Endodermal cell (in vitro differentiated cells): ENCODE measurements at regions not wholly inside any gene's neighbourhood (a gene's known extent, or its start where the extent isn't known, plus 50 kb on each side); places are given as distances from the start of the nearest gene placed in this dataset.

Source experiments
- DNase-seq: peaks from one replicate; pipeline ENCODE4 v3.0.0-alpha.2; 2017
- H3K27ac ChIP-seq: 2 replicates; pipeline ENCODE4 v1.5.1; 2013; ENCODE audit warnings: mild to moderate bottlenecking, low read depth, low read length, moderate library complexity
- H3K27me3 ChIP-seq: 2 replicates; pipeline ENCODE4 v1.6.1; 2013; ENCODE audit warnings: mild to moderate bottlenecking, low read length, moderate library complexity; ENCODE audit not compliant: insufficient read depth, control insufficient read depth, poor library complexity, severe bottlenecking
- H3K36me3 ChIP-seq: 2 replicates; pipeline ENCODE4 v1.7.0; 2013; ENCODE audit warnings: mild to moderate bottlenecking, low read length, moderate library complexity; ENCODE audit not compliant: control insufficient read depth, insufficient read depth
- H3K4me1 ChIP-seq: one replicate; pipeline ENCODE4 v1.7.0; 2013; ENCODE audit warnings: low read length; ENCODE audit not compliant: control insufficient read depth, insufficient read depth
- H3K4me3 ChIP-seq: 2 replicates; pipeline ENCODE4 v1.5.1; 2013; ENCODE audit warnings: mild to moderate bottlenecking, low read length, moderate library complexity
- H3K9ac ChIP-seq: 2 replicates; pipeline ENCODE4 v1.6.1; 2013; ENCODE audit warnings: mild to moderate bottlenecking, low read length, moderate library complexity; ENCODE audit not compliant: poor library complexity, severe bottlenecking; ENCODE audit errors: extremely low read depth
- H3K9me3 ChIP-seq: 2 replicates; pipeline ENCODE4 v1.6.1; 2013; ENCODE audit warnings: mild to moderate bottlenecking, low read length, moderate library complexity; ENCODE audit not compliant: control insufficient read depth
- H3K27ac Mint-ChIP-seq: 2 replicates; pipeline ENCODE4 v1.8.0; 2020; ENCODE audit warnings: mixed read lengths
- H3K27me3 Mint-ChIP-seq: 2 replicates; pipeline ENCODE4 v1.8.0; 2021; ENCODE audit warnings: mild to moderate bottlenecking, mixed read lengths; ENCODE audit not compliant: insufficient read depth
- H3K36me3 Mint-ChIP-seq: 2 replicates; pipeline ENCODE4 v1.8.0; 2020; ENCODE audit warnings: low read depth, mixed read lengths
- H3K4me1 Mint-ChIP-seq: 2 replicates; pipeline ENCODE4 v1.8.0; 2020; ENCODE audit warnings: mixed read lengths
- H3K4me3 Mint-ChIP-seq: 2 replicates; pipeline ENCODE4 v1.8.0; 2020; ENCODE audit warnings: mild to moderate bottlenecking, moderate library complexity, mixed read lengths
- H3K9me3 Mint-ChIP-seq: 2 replicates; pipeline ENCODE4 v1.8.0; 2020; ENCODE audit warnings: mild to moderate bottlenecking, mixed read lengths
- WGBS, 2 experiments: methylation state at CpG; one replicate each; pipeline versions ENCODE4 v1.1.5 to v1.1.7; 2013; ENCODE audit warnings: missing lambda C conversion rate in 2 of 2, mixed read lengths in 1 of 2; ENCODE audit not compliant: insufficient coverage in 1 of 2, insufficient read length in 1 of 2; 5-methylcytosine and 5-hydroxymethylcytosine counted together
- TF ChIP-seq, protein P1 (sequence below): fragments of 200-600 bp; sonication (generic); conservative IDR thresholded peaks from 2 replicates; pipeline ENCODE4 v1.5.0; 2021; ENCODE audit warnings: antibody characterized with exemption, mild to moderate bottlenecking

DNA sequence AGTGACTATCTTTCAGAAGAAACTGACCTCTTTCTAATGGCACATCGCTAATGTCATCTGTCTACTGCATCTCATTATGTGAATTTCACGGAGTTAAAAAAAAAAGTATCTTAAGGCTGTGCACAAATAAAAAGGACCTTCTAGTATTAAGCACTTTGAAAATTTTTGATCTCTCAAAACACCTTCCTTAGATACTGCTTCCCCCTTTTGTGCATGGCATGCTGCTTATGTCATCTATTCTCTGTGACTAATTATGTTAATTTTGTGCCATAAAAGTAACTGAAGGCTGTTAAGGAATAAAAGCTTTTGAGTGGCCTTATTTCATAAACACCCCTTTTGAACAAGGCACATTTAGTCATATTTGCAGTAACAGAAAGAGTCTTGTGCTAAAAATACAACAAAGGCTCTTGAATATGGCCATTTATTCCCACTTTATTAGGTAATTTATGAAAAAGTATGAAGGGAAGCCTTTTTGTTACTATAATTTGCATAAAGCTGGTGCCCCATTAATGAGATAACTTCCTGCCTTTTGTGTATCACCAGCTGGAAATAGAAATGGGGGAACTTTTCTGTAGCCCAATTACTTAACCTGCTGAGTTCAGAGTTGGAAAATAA lies 1412.0 kb upstream of the ZEB2 start:
- no peak overlapping the region for H3K4me3 Mint-ChIP-seq
- Histone ChIP-seq H3K27me3 (no peaks in the 10 kb centered on the region), H3K27ac (peak overlapping the region; percentile 91), H3K4me3 (no peak overlapping the region), H3K9ac (no peak overlapping the region), H3K36me3 (no peaks in the 10 kb centered on the region), H3K9me3 (peaks cover 4% of the 10 kb centered on the region), H3K4me1 (peaks cover 9% of the 10 kb centered on the region)
- 52 to 86% methylated on average over 1 to 2 of the region's 2 CpGs for WGBS, 2 experiments
- H3K9me3 Mint-ChIP-seq = peaks cover 11% of the 10 kb centered on the region
- H3K36me3 Mint-ChIP-seq = peaks cover 4% of the 10 kb centered on the region
- no peak for DNase-seq
- no peaks in the 10 kb centered on the region for H3K27me3 Mint-ChIP-seq
- TF ChIP-seq, protein P1, sequence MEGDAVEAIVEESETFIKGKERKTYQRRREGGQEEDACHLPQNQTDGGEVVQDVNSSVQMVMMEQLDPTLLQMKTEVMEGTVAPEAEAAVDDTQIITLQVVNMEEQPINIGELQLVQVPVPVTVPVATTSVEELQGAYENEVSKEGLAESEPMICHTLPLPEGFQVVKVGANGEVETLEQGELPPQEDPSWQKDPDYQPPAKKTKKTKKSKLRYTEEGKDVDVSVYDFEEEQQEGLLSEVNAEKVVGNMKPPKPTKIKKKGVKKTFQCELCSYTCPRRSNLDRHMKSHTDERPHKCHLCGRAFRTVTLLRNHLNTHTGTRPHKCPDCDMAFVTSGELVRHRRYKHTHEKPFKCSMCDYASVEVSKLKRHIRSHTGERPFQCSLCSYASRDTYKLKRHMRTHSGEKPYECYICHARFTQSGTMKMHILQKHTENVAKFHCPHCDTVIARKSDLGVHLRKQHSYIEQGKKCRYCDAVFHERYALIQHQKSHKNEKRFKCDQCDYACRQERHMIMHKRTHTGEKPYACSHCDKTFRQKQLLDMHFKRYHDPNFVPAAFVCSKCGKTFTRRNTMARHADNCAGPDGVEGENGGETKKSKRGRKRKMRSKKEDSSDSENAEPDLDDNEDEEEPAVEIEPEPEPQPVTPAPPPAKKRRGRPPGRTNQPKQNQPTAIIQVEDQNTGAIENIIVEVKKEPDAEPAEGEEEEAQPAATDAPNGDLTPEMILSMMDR = no peak
- H3K27ac Mint-ChIP-seq = no peak overlapping the region
- H3K4me1 Mint-ChIP-seq = peaks cover 39% of the 10 kb centered on the region

DNA sequence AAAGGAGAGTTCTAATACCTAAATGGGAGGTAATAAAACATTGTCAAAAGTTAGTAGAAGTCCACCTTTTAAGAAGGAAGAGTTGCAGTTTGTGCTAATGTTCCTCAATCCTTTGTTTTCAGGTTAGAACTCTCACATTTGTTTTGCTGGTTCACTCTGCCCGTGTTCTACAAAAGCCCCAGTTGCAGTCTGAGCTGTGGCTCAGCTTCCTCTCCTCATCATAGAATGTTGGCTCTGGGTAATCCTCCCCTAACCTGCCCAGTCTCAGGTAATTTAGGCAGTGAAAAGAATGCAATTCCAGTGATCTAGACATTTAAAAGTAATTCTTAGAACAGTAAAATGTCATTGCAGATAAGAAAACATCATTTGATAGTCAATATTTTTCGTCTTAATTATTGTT lies 1410.4 kb upstream of the ZEB2 start:
- Histone ChIP-seq H3K4me1 (peaks cover 9% of the 10 kb centered on the region), H3K27ac (no peak overlapping the region), H3K9ac (no peak overlapping the region), H3K27me3 (no peaks in the 10 kb centered on the region), H3K36me3 (no peaks in the 10 kb centered on the region), H3K9me3 (peaks cover 4% of the 10 kb centered on the region), H3K4me3 (no peak overlapping the region)
- Mint-ChIP-seq H3K27me3 (no peaks in the 10 kb centered on the region), H3K27ac (peak overlapping the region; percentile 31), H3K36me3 (peaks cover 4% of the 10 kb centered on the region), H3K4me1 (peaks cover 33% of the 10 kb centered on the region), H3K9me3 (peaks cover 11% of the 10 kb centered on the region), H3K4me3 (no peak overlapping the region)
- 38 to 77% methylated on average over 1 of the region's 2 CpGs for WGBS, 2 experiments
- DNase-seq = no peak
- TF ChIP-seq, protein P1 = no peak

DNA sequence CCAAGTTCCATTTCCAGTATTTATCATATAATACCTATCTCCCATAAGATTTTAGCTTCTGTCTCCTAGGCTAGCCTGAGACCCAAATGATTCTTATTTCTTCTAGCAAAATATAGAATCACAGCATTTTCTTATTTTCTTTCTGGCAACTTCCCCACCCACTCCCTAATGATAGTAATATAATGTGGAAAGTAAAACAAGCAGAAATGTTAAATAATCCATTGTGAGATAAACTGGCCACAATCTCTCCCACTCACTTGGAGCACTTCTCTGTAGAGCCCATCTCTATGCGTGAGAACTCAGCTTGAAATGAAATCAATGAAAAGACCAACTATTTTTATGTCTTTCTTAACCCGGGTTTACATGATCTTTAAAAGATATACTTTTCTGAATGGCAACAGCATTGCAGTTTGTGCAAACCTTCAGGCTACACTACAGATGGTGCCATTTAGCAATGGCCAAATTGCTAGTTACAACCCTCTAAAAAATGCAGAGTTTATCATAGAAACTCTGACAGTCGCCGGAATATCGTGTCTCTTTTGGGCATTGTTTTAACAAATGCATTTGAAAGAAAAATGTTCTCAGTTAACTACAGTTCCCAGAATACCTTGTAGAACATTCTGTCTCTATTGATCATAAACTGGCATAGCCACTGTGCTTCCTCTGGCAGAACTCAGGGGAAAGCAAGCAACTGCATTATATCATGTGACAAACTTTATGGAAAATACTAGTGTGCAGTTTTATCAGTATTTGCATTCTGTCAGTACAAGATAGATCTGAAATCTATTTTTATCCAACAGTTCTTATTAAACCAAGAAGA lies 1407.4 kb upstream of the ZEB2 start:
- Mint-ChIP-seq H3K36me3 (peaks cover 4% of the 10 kb centered on the region), H3K27ac (no peak overlapping the region), H3K27me3 (no peaks in the 10 kb centered on the region), H3K4me3 (no peak overlapping the region), H3K9me3 (peaks cover 11% of the 10 kb centered on the region), H3K4me1 (peaks cover 29% of the 10 kb centered on the region)
- Histone ChIP-seq H3K36me3 (no peaks in the 10 kb centered on the region), H3K9me3 (peaks cover 4% of the 10 kb centered on the region), H3K4me1 (peaks cover 9% of the 10 kb centered on the region), H3K9ac (no peak overlapping the region), H3K27ac (no peak overlapping the region), H3K27me3 (no peaks in the 10 kb centered on the region), H3K4me3 (no peak overlapping the region)
- WGBS, 2 experiments = 94 to 100% methylated on average over 5 of the region's 5 CpGs
- TF ChIP-seq, protein P1 = no peak
- no peak for DNase-seq
